CD8-positive, alpha-beta memory T cell (primary cell): ENCODE measurements at regions not wholly inside any gene's neighbourhood (a gene's known extent, or its start where the extent isn't known, plus 50 kb on each side); places are given as distances from the start of the nearest gene placed in this dataset.
"Not testable (repeated sequence)": the region's sequence is repeated elsewhere in the genome, so short reads cannot be mapped to it uniquely, and the experiment has no call there.

Source experiments
- CTCF ChIA-PET: fragments of 350-600 bp; sonication (Branson Sonifier 250); formaldehyde crosslinking; loops from one replicate; lab custom pipeline; 2021; ENCODE audit warnings: antibody characterized with exemption; lab: Charles Lee
- POLR2A ChIA-PET: fragments of 350-600 bp; sonication (Branson Sonifier 250); formaldehyde crosslinking; loops from one replicate; lab custom pipeline; 2021; ENCODE audit warnings: antibody characterized with exemption; lab: Charles Lee
- DNase-seq, 5 donors: peaks; one replicate each; pipeline versions ENCODE4 v3.0.0 to v3.0.0-alpha.2; 2020 to 2022; ENCODE audit warnings: mixed read lengths in 1 of 5
- H3K27ac ChIP-seq: one replicate; pipeline ENCODE4 v1.7.0; 2013; ENCODE audit warnings: low read depth, mild to moderate bottlenecking, low read length, moderate library complexity
- H3K27me3 ChIP-seq: 2 replicates; pipeline ENCODE4 v1.7.0; 2013; ENCODE audit warnings: low read length, mild to moderate bottlenecking; ENCODE audit not compliant: insufficient read depth, poor library complexity, severe bottlenecking
- H3K36me3 ChIP-seq: 2 replicates; pipeline ENCODE4 v1.7.0; 2013; ENCODE audit warnings: mild to moderate bottlenecking, low read length, moderate library complexity; ENCODE audit not compliant: insufficient read depth
- H3K4me1 ChIP-seq: 2 replicates; pipeline ENCODE4 v1.7.0; 2013; ENCODE audit warnings: mild to moderate bottlenecking, low read length, moderate library complexity; ENCODE audit not compliant: insufficient read depth
- H3K4me3 ChIP-seq: 2 replicates; pipeline ENCODE4 v1.7.0; 2013; ENCODE audit warnings: mild to moderate bottlenecking, low read length
- H3K9me3 ChIP-seq: 2 replicates; pipeline ENCODE4 v1.7.0; 2013; ENCODE audit warnings: mild to moderate bottlenecking, low read length
- H3K27ac Mint-ChIP-seq, 8 donors: one replicate each; pipeline ENCODE4 v1.8.0; 2020 to 2021; ENCODE audit warnings: mixed read lengths in 8 of 8, mild to moderate bottlenecking in 6 of 8, inconsistent platforms in 3 of 8, moderate library complexity in 3 of 8
- H3K27me3 Mint-ChIP-seq, 2 donors: one replicate each; pipeline ENCODE4 v1.8.0; 2020 to 2021; ENCODE audit warnings: mixed read lengths in 2 of 2, mild to moderate bottlenecking in 1 of 2, moderate library complexity in 1 of 2
- H3K36me3 Mint-ChIP-seq, 3 donors: one replicate each; pipeline ENCODE4 v1.8.0; 2020 to 2021; ENCODE audit warnings: mixed read lengths in 3 of 3, inconsistent platforms in 1 of 3, mild to moderate bottlenecking in 1 of 3
- H3K4me1 Mint-ChIP-seq, 3 donors: one replicate each; pipeline ENCODE4 v1.8.0; 2020 to 2021; ENCODE audit warnings: mixed read lengths in 3 of 3, inconsistent platforms in 1 of 3, mild to moderate bottlenecking in 1 of 3
- H3K4me3 Mint-ChIP-seq, 7 donors: one replicate each; pipeline ENCODE4 v1.8.0; 2020 to 2021; ENCODE audit warnings: mixed read lengths in 7 of 7, mild to moderate bottlenecking in 6 of 7, moderate library complexity in 4 of 7, inconsistent platforms in 2 of 7
- H3K9me3 Mint-ChIP-seq, 5 donors: one replicate each; pipeline ENCODE4 v1.8.0; 2020 to 2022; ENCODE audit warnings: mixed read lengths in 5 of 5, mild to moderate bottlenecking in 3 of 5, moderate library complexity in 2 of 5, inconsistent platforms in 1 of 5

- peaks cover 2 to 29% (median 6%) of the 10 kb centered on the region in 5 donors for H3K9me3 Mint-ChIP-seq
- CTCF ChIA-PET, result no interaction called here
Measured at GRCh38 chr1:104630567-104631149, 881.0 kb downstream of the AMY1C start.

GRCh38 chr1:104636581-104636980, 886.9 kb downstream of the AMY1C start:
- Histone ChIP-seq H3K9me3 (no peaks in the 10 kb centered on the region), H3K4me1 (no peaks in the 10 kb centered on the region)
- CTCF ChIA-PET, result no interaction called here

More at GRCh38 chr1:104630567-104631149, 881.0 kb downstream of the AMY1C start:
- Histone ChIP-seq H3K4me3 (no peak overlapping the region), H3K4me1 (no peaks in the 10 kb centered on the region), H3K9me3 (no peaks in the 10 kb centered on the region), H3K27ac (no peak overlapping the region), H3K36me3 (no peaks in the 10 kb centered on the region), H3K27me3 (no peaks in the 10 kb centered on the region)
- no peaks in the 10 kb centered on the region for H3K36me3 Mint-ChIP-seq
- H3K27me3 Mint-ChIP-seq, result no peaks in the 10 kb centered on the region
- no peak for DNase-seq
- POLR2A ChIA-PET, result no interaction called here
- H3K4me1 Mint-ChIP-seq, result no peaks in the 10 kb centered on the region
- no peak overlapping the region for H3K4me3 Mint-ChIP-seq
- H3K27ac Mint-ChIP-seq, result no peak overlapping the region

GRCh38 chr1:104646233-104646632, 896.5 kb downstream of the AMY1C start:
- Histone ChIP-seq H3K36me3 (no peaks in the 10 kb centered on the region), H3K4me3 (no peak overlapping the region), H3K4me1 (no peaks in the 10 kb centered on the region), H3K9me3 (no peaks in the 10 kb centered on the region), H3K27ac (no peak overlapping the region), H3K27me3 (no peaks in the 10 kb centered on the region)
- no peak for DNase-seq
- Mint-ChIP-seq H3K4me1 (no peaks in the 10 kb centered on the region), H3K27me3 (no peaks in the 10 kb centered on the region), H3K9me3 (peaks cover 0 to 21% (median 11%) of the 10 kb centered on the region in 5 donors), H3K36me3 (no peaks in the 10 kb centered on the region), H3K27ac (no peak overlapping the region), H3K4me3 (no peak overlapping the region)
- POLR2A ChIA-PET, result no interaction called here
- CTCF ChIA-PET, result no interaction called here

More at GRCh38 chr1:104636581-104636980, 886.9 kb downstream of the AMY1C start:
- H3K4me3 Mint-ChIP-seq, result no peak overlapping the region
- H3K36me3 ChIP-seq, result no peaks in the 10 kb centered on the region
- no peaks in the 10 kb centered on the region for H3K27me3 Mint-ChIP-seq
- no peaks in the 10 kb centered on the region for H3K27me3 ChIP-seq
- no peak overlapping the region for H3K27ac Mint-ChIP-seq
- H3K4me3 ChIP-seq, result no peak overlapping the region
- H3K4me1 Mint-ChIP-seq, result no peaks in the 10 kb centered on the region
- no peak for DNase-seq
- peaks cover 4 to 47% (median 15%) of the 10 kb centered on the region in 5 donors for H3K9me3 Mint-ChIP-seq
- H3K27ac ChIP-seq, result no peak overlapping the region
- H3K36me3 Mint-ChIP-seq, result no peaks in the 10 kb centered on the region
- POLR2A ChIA-PET, result no interaction called here

- Histone ChIP-seq H3K4me3 (no peak overlapping the region), H3K27me3 (no peaks in the 10 kb centered on the region), H3K9me3 (no peaks in the 10 kb centered on the region), H3K27ac (no peak overlapping the region), H3K4me1 (no peaks in the 10 kb centered on the region), H3K36me3 (no peaks in the 10 kb centered on the region)
- H3K4me1 Mint-ChIP-seq, result no peaks in the 10 kb centered on the region
- H3K9me3 Mint-ChIP-seq, result peaks cover 0 to 14% (median 9%) of the 10 kb centered on the region in 5 donors
- DNase-seq, result no peak
- POLR2A ChIA-PET, result no interaction called here
- no peak overlapping the region for H3K27ac Mint-ChIP-seq
- H3K36me3 Mint-ChIP-seq, result no peaks in the 10 kb centered on the region
- H3K4me3 Mint-ChIP-seq, result no peak overlapping the region
- no peaks in the 10 kb centered on the region for H3K27me3 Mint-ChIP-seq
- CTCF ChIA-PET, result no interaction called here
Measured at GRCh38 chr1:104648269-104648691, 898.6 kb downstream of the AMY1C start.

GRCh38 chr1:104664374-104664773, 914.7 kb downstream of the AMY1C start:
- H3K27ac ChIP-seq, H3K27me3 Mint-ChIP-seq, POLR2A ChIA-PET, H3K4me1 Mint-ChIP-seq, H3K9me3 ChIP-seq, H3K27me3 ChIP-seq, CTCF ChIA-PET, H3K36me3 ChIP-seq, H3K4me1 ChIP-seq, H3K36me3 Mint-ChIP-seq, H3K4me3 ChIP-seq, H3K27ac Mint-ChIP-seq, H3K4me3 Mint-ChIP-seq: not testable (repeated sequence)
- peaks cover 4 to 21% (median 8%) of the 10 kb centered on the region in 5 donors for H3K9me3 Mint-ChIP-seq
- peak in 1 of 5 donors; percentile 37 for DNase-seq

- H3K4me1 ChIP-seq, result no peaks in the 10 kb centered on the region
- Mint-ChIP-seq H3K4me3 (no peak overlapping the region), H3K36me3 (peaks cover 0 to under 1% (median 0%) of the 10 kb centered on the region in 3 donors), H3K27me3 (no peaks in the 10 kb centered on the region), H3K9me3 (peaks cover 5 to 21% (median 10%) of the 10 kb centered on the region in 5 donors), H3K4me1 (no peaks in the 10 kb centered on the region), H3K27ac (no peak overlapping the region)
- ChIA-PET CTCF (no interaction called here), POLR2A (no interaction called here)
- H3K27me3 ChIP-seq, result no peaks in the 10 kb centered on the region
- H3K27ac ChIP-seq, result no peak overlapping the region
- no peak for DNase-seq
- no peaks in the 10 kb centered on the region for H3K36me3 ChIP-seq
- H3K4me3 ChIP-seq, result no peak overlapping the region
- H3K9me3 ChIP-seq, result no peaks in the 10 kb centered on the region
Measured at GRCh38 chr1:104665300-104665699, 915.6 kb downstream of the AMY1C start.

- H3K4me1 Mint-ChIP-seq, result no peaks in the 10 kb centered on the region
- no peaks in the 10 kb centered on the region for H3K27me3 Mint-ChIP-seq
- no peaks in the 10 kb centered on the region for H3K27me3 ChIP-seq
- ChIA-PET POLR2A (no interaction called here), CTCF (no interaction called here)
- no peaks in the 10 kb centered on the region for H3K4me1 ChIP-seq
- no peak overlapping the region for H3K4me3 Mint-ChIP-seq
- peaks cover 0 to 2% (median 0%) of the 10 kb centered on the region in 3 donors for H3K36me3 Mint-ChIP-seq
- no peaks in the 10 kb centered on the region for H3K9me3 ChIP-seq
- no peak overlapping the region for H3K27ac ChIP-seq
- H3K9me3 Mint-ChIP-seq, result peaks cover 9 to 30% (median 15%) of the 10 kb centered on the region in 5 donors
- H3K36me3 ChIP-seq, result no peaks in the 10 kb centered on the region
- no peak overlapping the region for H3K4me3 ChIP-seq
- no peak overlapping the region for H3K27ac Mint-ChIP-seq
- no peak for DNase-seq
Measured at GRCh38 chr1:104671684-104672353, 922.1 kb downstream of the AMY1C start.

GRCh38 chr1:104699433-104699832, 949.7 kb downstream of the AMY1C start:
- Histone ChIP-seq H3K27ac (no peak overlapping the region), H3K4me3 (no peak overlapping the region), H3K4me1 (no peaks in the 10 kb centered on the region), H3K36me3 (no peaks in the 10 kb centered on the region), H3K27me3 (no peaks in the 10 kb centered on the region), H3K9me3 (no peaks in the 10 kb centered on the region)
- Mint-ChIP-seq H3K36me3 (no peaks in the 10 kb centered on the region), H3K4me1 (no peaks in the 10 kb centered on the region), H3K9me3 (peaks cover 13 to 33% (median 19%) of the 10 kb centered on the region in 5 donors), H3K27ac (no peak overlapping the region), H3K27me3 (no peaks in the 10 kb centered on the region), H3K4me3 (no peak overlapping the region)
- no peak for DNase-seq
- POLR2A ChIA-PET, result no interaction called here
- CTCF ChIA-PET, result no interaction called here
